ENCODE measurements at regions not wholly inside any gene's neighbourhood (a gene's known extent, or its start where the extent isn't known, plus 50 kb on each side); places are given as distances from the start of the nearest gene placed in this dataset.
A peak's percentile ranks its signal among the peaks of the same experiment; 100 is the strongest.
"Not testable (repeated sequence)": the region's sequence is repeated elsewhere in the genome, so short reads cannot be mapped to it uniquely, and the experiment has no call there.

- H3K4me1 Mint-ChIP-seq: no peaks in the 10 kb centered on the region
- ATAC-seq (no peak), DNase-seq (no peak)
- H3K4me3 Mint-ChIP-seq: no peak overlapping the region
- peaks cover 8 to 14% of the 10 kb centered on the region in 2 donors for H3K9me3 Mint-ChIP-seq
- H3K27ac Mint-ChIP-seq: no peak overlapping the region
- H3K27me3 Mint-ChIP-seq: no peaks in the 10 kb centered on the region
Observed at GRCh38 chr9:13013991-13014883, 239.4 kb downstream of the LURAP1L start.

GRCh38 chr9:13017260-13017659, 242.4 kb downstream of the LURAP1L start:
- Mint-ChIP-seq H3K27ac (no peak overlapping the region), H3K9me3 (peaks cover 12 to 16% of the 10 kb centered on the region in 2 donors), H3K4me3 (no peak overlapping the region), H3K27me3 (no peaks in the 10 kb centered on the region), H3K4me1 (no peaks in the 10 kb centered on the region)
- ATAC-seq (no peak), DNase-seq (no peak)

- H3K4me3 Mint-ChIP-seq: no peak overlapping the region
- peaks cover 12 to 16% of the 10 kb centered on the region in 2 donors for H3K9me3 Mint-ChIP-seq
- DNase-seq (no peak), ATAC-seq (no peak)
- no peak overlapping the region for H3K27ac Mint-ChIP-seq
- no peaks in the 10 kb centered on the region for H3K27me3 Mint-ChIP-seq
- no peaks in the 10 kb centered on the region for H3K4me1 Mint-ChIP-seq
Observed at GRCh38 chr9:13020146-13021040, 245.6 kb downstream of the LURAP1L start.

GRCh38 chr9:13022756-13023155, 247.9 kb downstream of the LURAP1L start:
- no peak for ATAC-seq
- Mint-ChIP-seq H3K4me1 (no peaks in the 10 kb centered on the region), H3K4me3 (no peak overlapping the region), H3K27me3 (no peaks in the 10 kb centered on the region), H3K9me3 (peaks cover 7 to 13% of the 10 kb centered on the region in 2 donors), H3K27ac (no peak overlapping the region)
- no peak for DNase-seq

- Mint-ChIP-seq H3K27ac (no peak overlapping the region), H3K4me3 (no peak overlapping the region), H3K9me3 (peaks cover 7 to 9% of the 10 kb centered on the region in 2 donors), H3K4me1 (no peaks in the 10 kb centered on the region), H3K27me3 (no peaks in the 10 kb centered on the region)
- DNase-seq: no peak
- no peak for ATAC-seq
Observed at GRCh38 chr9:13023498-13023897, 248.7 kb downstream of the LURAP1L start.

GRCh38 chr9:13026956-13027355, 252.1 kb downstream of the LURAP1L start:
- no peak overlapping the region for H3K4me3 Mint-ChIP-seq
- H3K27me3 Mint-ChIP-seq: no peaks in the 10 kb centered on the region
- no peak for ATAC-seq
- DNase-seq: no peak
- no peak overlapping the region for H3K27ac Mint-ChIP-seq
- no peaks in the 10 kb centered on the region for H3K4me1 Mint-ChIP-seq
- peaks cover 12 to 14% of the 10 kb centered on the region in 2 donors for H3K9me3 Mint-ChIP-seq

- peaks cover 8% of the 10 kb centered on the region in 2 donors for H3K9me3 Mint-ChIP-seq
- no peak overlapping the region for H3K4me3 Mint-ChIP-seq
- no peak overlapping the region for H3K27ac Mint-ChIP-seq
- no peak for ATAC-seq
- DNase-seq: no peak
- H3K27me3 Mint-ChIP-seq: no peaks in the 10 kb centered on the region
- H3K4me1 Mint-ChIP-seq: no peaks in the 10 kb centered on the region
Observed at GRCh38 chr9:13027879-13028278, 251.6 kb downstream of the MPDZ start.

GRCh38 chr9:13032585-13032984, 246.9 kb downstream of the MPDZ start:
- H3K27ac Mint-ChIP-seq: no peak overlapping the region
- no peak overlapping the region for H3K4me3 Mint-ChIP-seq
- H3K4me1 Mint-ChIP-seq: no peaks in the 10 kb centered on the region
- ATAC-seq: no peak
- H3K9me3 Mint-ChIP-seq: peaks cover 8 to 13% of the 10 kb centered on the region in 2 donors
- H3K27me3 Mint-ChIP-seq: no peaks in the 10 kb centered on the region
- DNase-seq: no peak

GRCh38 chr9:13033959-13034693, 245.4 kb downstream of the MPDZ start:
- peaks cover 8 to 13% of the 10 kb centered on the region in 2 donors for H3K9me3 Mint-ChIP-seq
- H3K27ac Mint-ChIP-seq: peak overlapping the region in 1 of 2 donors; percentile 69
- ATAC-seq (no peak), DNase-seq (peak in 1 of 2 donors; percentile 1)
- H3K4me3 Mint-ChIP-seq: no peak overlapping the region
- H3K4me1 Mint-ChIP-seq: no peaks in the 10 kb centered on the region
- H3K27me3 Mint-ChIP-seq: no peaks in the 10 kb centered on the region

- Mint-ChIP-seq H3K27ac (no peak overlapping the region), H3K4me3 (no peak overlapping the region), H3K27me3 (no peaks in the 10 kb centered on the region)
Observed at GRCh38 chr9:13034694-13035002, 244.8 kb downstream of the MPDZ start.

GRCh38 chr9:13035822-13036221, 243.7 kb downstream of the MPDZ start:
- no peak overlapping the region for H3K4me3 Mint-ChIP-seq
- H3K9me3 Mint-ChIP-seq: peaks cover 2 to 6% of the 10 kb centered on the region in 2 donors
- ATAC-seq: no peak
- H3K4me1 Mint-ChIP-seq: no peaks in the 10 kb centered on the region
- H3K27me3 Mint-ChIP-seq: no peaks in the 10 kb centered on the region
- no peak overlapping the region for H3K27ac Mint-ChIP-seq
- DNase-seq: no peak

More at GRCh38 chr9:13034694-13035002, 244.8 kb downstream of the MPDZ start:
- Mint-ChIP-seq H3K9me3 (peaks cover 8 to 13% of the 10 kb centered on the region in 2 donors), H3K4me1 (no peaks in the 10 kb centered on the region)
- DNase-seq: no peak
- ATAC-seq: no peak

- not testable (repeated sequence) for ATAC-seq, H3K4me1 Mint-ChIP-seq, DNase-seq, H3K27ac Mint-ChIP-seq, H3K27me3 Mint-ChIP-seq, H3K9me3 Mint-ChIP-seq, H3K4me3 Mint-ChIP-seq
Observed at GRCh38 chr9:13037808-13038207, 241.7 kb downstream of the MPDZ start.

GRCh38 chr9:13047827-13048587, 231.5 kb downstream of the MPDZ start:
- Mint-ChIP-seq H3K9me3 (peaks cover 18 to 35% of the 10 kb centered on the region in 2 donors), H3K27me3 (no peaks in the 10 kb centered on the region), H3K4me3 (no peak overlapping the region), H3K27ac (no peak overlapping the region), H3K4me1 (no peaks in the 10 kb centered on the region)
- no peak for DNase-seq
- ATAC-seq: no peak

- Mint-ChIP-seq H3K4me3 (no peak overlapping the region), H3K27me3 (no peaks in the 10 kb centered on the region), H3K4me1 (no peaks in the 10 kb centered on the region), H3K27ac (no peak overlapping the region), H3K9me3 (peaks cover 16 to 42% of the 10 kb centered on the region in 2 donors)
- no peak for DNase-seq
- ATAC-seq: no peak
Observed at GRCh38 chr9:13049223-13049622, 230.3 kb downstream of the MPDZ start.

- peaks cover 11 to 18% of the 10 kb centered on the region in 2 donors for H3K9me3 Mint-ChIP-seq
- ATAC-seq: no peak
- no peaks in the 10 kb centered on the region for H3K4me1 Mint-ChIP-seq
- H3K27me3 Mint-ChIP-seq: no peaks in the 10 kb centered on the region
- no peak overlapping the region for H3K4me3 Mint-ChIP-seq
- no peak for DNase-seq
- no peak overlapping the region for H3K27ac Mint-ChIP-seq
Observed at GRCh38 chr9:13053504-13053903, 226.0 kb downstream of the MPDZ start.
